ENCODE measurements at regions not wholly inside any gene's neighbourhood (a gene's known extent, or its start where the extent isn't known, plus 50 kb on each side); places are given as distances from the start of the nearest gene placed in this dataset.

- H3K9me3 ChIP-seq (ENCODE audit: control insufficient read depth in 4 of 4, insufficient read depth in 3 of 4, low read length in 3 of 4) = no peaks in the 10 kb centered on the region
- H3K9ac ChIP-seq (ENCODE audit: insufficient read depth in 1 of 2, low read length in 2 of 2) = no peak overlapping the region
- 89 to 92% methylated on average over 10 of the region's 10 CpGs for WGBS, 2 donors
- no peak for TF ChIP-seq CTCF (IDR thresholded peaks at IDR 0.05; ENCODE audit: control extremely low read depth, extremely low read depth)
- H3K36me3 ChIP-seq (ENCODE audit: control insufficient read depth in 4 of 4, insufficient read depth in 4 of 4, low read length in 4 of 4) = no peaks in the 10 kb centered on the region
- no peak overlapping the region for H3K27ac ChIP-seq (ENCODE audit: low read depth in 1 of 2, low read length in 1 of 2)
- ATAC-seq (ENCODE audit: insufficient read depth, low FRiP score) = no peak
- no peak for DNase-seq
- H3K4me1 ChIP-seq (ENCODE audit: control insufficient read depth in 5 of 5, insufficient read depth in 5 of 5, low read length in 5 of 5) = peaks cover 0 to 48% (median 5%) of the 10 kb centered on the region in 5 donors
- H3K4me3 ChIP-seq = no peak overlapping the region
- H3K27me3 ChIP-seq (ENCODE audit: control insufficient read depth in 3 of 3, insufficient read depth in 3 of 3, low read length in 2 of 3) = no peaks in the 10 kb centered on the region
Observed at GRCh38 chr10:78356291-78356900, 322.7 kb downstream of the RPS24 start.

GRCh38 chr10:78357141-78358063 lies 323.7 kb downstream of the RPS24 start:
- DNase-seq (peak; percentile 41 to 70 (median 64)), ATAC-seq (ENCODE audit: insufficient read depth, low FRiP score) (no peak)
- no peak overlapping the region for H3K4me3 ChIP-seq
- H3K9ac ChIP-seq (ENCODE audit: insufficient read depth in 1 of 2, low read length in 2 of 2) = no peak overlapping the region
- TF ChIP-seq CTCF (IDR thresholded peaks at IDR 0.05; ENCODE audit: control extremely low read depth, extremely low read depth) = no peak
- no peaks in the 10 kb centered on the region for H3K9me3 ChIP-seq (ENCODE audit: control insufficient read depth in 4 of 4, insufficient read depth in 3 of 4, low read length in 3 of 4)
- no peaks in the 10 kb centered on the region for H3K27me3 ChIP-seq (ENCODE audit: control insufficient read depth in 3 of 3, insufficient read depth in 3 of 3, low read length in 2 of 3)
- H3K4me1 ChIP-seq (ENCODE audit: control insufficient read depth in 5 of 5, insufficient read depth in 5 of 5, low read length in 5 of 5) = peaks cover 0 to 48% (median 6%) of the 10 kb centered on the region in 5 donors
- WGBS, 2 donors = 79 to 88% methylated on average over 16 of the region's 16 CpGs
- no peak overlapping the region for H3K27ac ChIP-seq (ENCODE audit: low read depth in 1 of 2, low read length in 1 of 2)
- H3K36me3 ChIP-seq (ENCODE audit: control insufficient read depth in 4 of 4, insufficient read depth in 4 of 4, low read length in 4 of 4) = no peaks in the 10 kb centered on the region

GRCh38 chr10:78358351-78358750 lies 324.7 kb downstream of the RPS24 start:
- Histone ChIP-seq H3K36me3 (ENCODE audit: control insufficient read depth in 4 of 4, insufficient read depth in 4 of 4, low read length in 4 of 4) (no peaks in the 10 kb centered on the region), H3K27ac (ENCODE audit: low read depth in 1 of 2, low read length in 1 of 2) (no peak overlapping the region), H3K4me1 (ENCODE audit: control insufficient read depth in 5 of 5, insufficient read depth in 5 of 5, low read length in 5 of 5) (peaks cover 0 to 49% (median 7%) of the 10 kb centered on the region in 5 donors), H3K9ac (ENCODE audit: insufficient read depth in 1 of 2, low read length in 2 of 2) (no peak overlapping the region), H3K9me3 (ENCODE audit: control insufficient read depth in 4 of 4, insufficient read depth in 3 of 4, low read length in 3 of 4) (no peaks in the 10 kb centered on the region), H3K4me3 (no peak overlapping the region), H3K27me3 (ENCODE audit: control insufficient read depth in 3 of 3, insufficient read depth in 3 of 3, low read length in 2 of 3) (no peaks in the 10 kb centered on the region)
- ATAC-seq (ENCODE audit: insufficient read depth, low FRiP score) (no peak), DNase-seq (no peak)
- no peak for TF ChIP-seq CTCF (IDR thresholded peaks at IDR 0.05; ENCODE audit: control extremely low read depth, extremely low read depth)
- WGBS, 2 donors = 86 to 92% methylated on average over 5 of the region's 5 CpGs

Measured in lung (tissue), 11 donors.